Neuronal stem cell (in vitro differentiated cells): ENCODE measurements at regions not wholly inside any gene's neighbourhood (a gene's known extent, or its start where the extent isn't known, plus 50 kb on each side); places are given as distances from the start of the nearest gene placed in this dataset.

ENCODE experiments used
- DNase-seq: peaks from one replicate; pipeline ENCODE4 v3.0.0-alpha.2; 2013; ENCODE audit warnings: low spot score
- H2AFZ ChIP-seq: one replicate; pipeline ENCODE4 v1.6.1; 2013; ENCODE audit warnings: mild to moderate bottlenecking, low read length, inconsistent platforms
- H2AK5ac ChIP-seq: 2 replicates; pipeline ENCODE4 v1.6.1; 2013; ENCODE audit warnings: low read depth, mild to moderate bottlenecking, inconsistent platforms, low read length, moderate library complexity, mixed read lengths
- H2BK120ac ChIP-seq: 2 replicates; pipeline ENCODE4 v1.6.1; 2013; ENCODE audit warnings: low read depth, mild to moderate bottlenecking, inconsistent platforms, low read length, moderate library complexity, mixed read lengths
- H2BK12ac ChIP-seq: one replicate; pipeline ENCODE4 v1.6.1; 2013; ENCODE audit warnings: low read length, inconsistent platforms
- H2BK15ac ChIP-seq: 2 replicates; pipeline ENCODE4 v1.6.1; 2013; ENCODE audit warnings: mild to moderate bottlenecking, low read length, inconsistent platforms, mixed read lengths
- H2BK5ac ChIP-seq: one replicate; pipeline ENCODE4 v1.6.1; 2013; ENCODE audit warnings: inconsistent platforms, mild to moderate bottlenecking, low read length, moderate library complexity
- H3K14ac ChIP-seq: one replicate; pipeline ENCODE4 v1.6.1; 2013; ENCODE audit warnings: low read length, inconsistent platforms
- H3K18ac ChIP-seq: 2 replicates; pipeline ENCODE4 v1.6.1; 2013; ENCODE audit warnings: low read length, inconsistent platforms
- H3K23ac ChIP-seq: 2 replicates; pipeline ENCODE4 v1.6.1; 2013; ENCODE audit warnings: low read depth, mild to moderate bottlenecking, mixed read lengths, low read length, inconsistent platforms; ENCODE audit not compliant: poor library complexity
- H3K27ac ChIP-seq: replicated peaks from 3 replicates; pipeline ENCODE4 v1.5.1; 2013; ENCODE audit warnings: low read length, inconsistent platforms
- H3K27me3 ChIP-seq, 3 experiments: 2 replicates each; pipeline ENCODE4 v1.6.1; 2013; ENCODE audit warnings: low read length in 3 of 3, mild to moderate bottlenecking in 2 of 3, inconsistent platforms in 1 of 3, low read depth in 1 of 3, mixed read lengths in 1 of 3, moderate library complexity in 1 of 3; ENCODE audit not compliant: control insufficient read depth in 3 of 3, insufficient read depth in 3 of 3
- H3K36me3 ChIP-seq, 2 donors: replicated peaks in 1 of 2; 2 replicates each; pipeline ENCODE4 v1.6.1; 2013; ENCODE audit warnings: low read length in 2 of 2; ENCODE audit not compliant: control insufficient read depth in 2 of 2, insufficient read depth in 2 of 2
- H3K4ac ChIP-seq: 2 replicates; pipeline ENCODE4 v1.6.1; 2013; ENCODE audit warnings: inconsistent platforms, mild to moderate bottlenecking, low read length, moderate library complexity
- H3K4me1 ChIP-seq, 2 donors: 1 replicate in 1 of 2; 2 replicates in 1 of 2; pipeline ENCODE4 v1.6.1; 2013; ENCODE audit warnings: low read length in 2 of 2, low read depth in 1 of 2; ENCODE audit not compliant: control insufficient read depth in 2 of 2, insufficient read depth in 1 of 2
- H3K4me2 ChIP-seq: one replicate; pipeline ENCODE4 v1.6.1; 2013; ENCODE audit warnings: mild to moderate bottlenecking, low read length, inconsistent platforms; ENCODE audit not compliant: insufficient read depth, poor library complexity, severe bottlenecking
- H3K4me3 ChIP-seq, 2 donors: 2 replicates each; pipeline ENCODE4 v1.5.1; 2013; ENCODE audit warnings: low read length in 2 of 2, mild to moderate bottlenecking in 2 of 2, inconsistent platforms in 1 of 2, moderate library complexity in 1 of 2
- H3K79me1 ChIP-seq: one replicate; pipeline ENCODE4 v1.6.1; 2013; ENCODE audit warnings: low read depth, mild to moderate bottlenecking, inconsistent platforms, low read length, moderate library complexity
- H3K9ac ChIP-seq: one replicate; pipeline ENCODE4 v1.6.1; 2013; ENCODE audit warnings: mild to moderate bottlenecking, low read depth, low read length, inconsistent platforms; ENCODE audit not compliant: poor library complexity
- H3K9me3 ChIP-seq, 2 donors: replicated peaks in 1 of 2; 2 replicates each; pipeline versions ENCODE3 to v1.6.1; 2013; ENCODE audit warnings: low read length in 2 of 2, mild to moderate bottlenecking in 2 of 2, inconsistent platforms in 1 of 2, low read depth in 1 of 2, mixed read lengths in 1 of 2, moderate library complexity in 1 of 2; ENCODE audit not compliant: control insufficient read depth in 2 of 2, insufficient read depth in 1 of 2
- H4K8ac ChIP-seq: one replicate; pipeline ENCODE4 v1.6.1; 2013; ENCODE audit warnings: low read depth, mild to moderate bottlenecking, inconsistent platforms, low read length, moderate library complexity
- H4K91ac ChIP-seq: one replicate; pipeline ENCODE4 v1.6.1; 2013; ENCODE audit warnings: low read length, low read depth, mild to moderate bottlenecking, inconsistent platforms; ENCODE audit not compliant: poor library complexity
- WGBS, 2 donors: extraction: QIAGEN DNeasy Blood & Tissue Kit; methylation state at CpG; one replicate each; pipeline ENCODE4 v1.1.7; 2013; ENCODE audit warnings: missing lambda C conversion rate in 2 of 2, mixed read lengths in 1 of 2; ENCODE audit not compliant: insufficient read length in 2 of 2, insufficient replicate concordance in 1 of 2; ENCODE audit errors: extremely low coverage in 2 of 2; 5-methylcytosine and 5-hydroxymethylcytosine counted together

DNA sequence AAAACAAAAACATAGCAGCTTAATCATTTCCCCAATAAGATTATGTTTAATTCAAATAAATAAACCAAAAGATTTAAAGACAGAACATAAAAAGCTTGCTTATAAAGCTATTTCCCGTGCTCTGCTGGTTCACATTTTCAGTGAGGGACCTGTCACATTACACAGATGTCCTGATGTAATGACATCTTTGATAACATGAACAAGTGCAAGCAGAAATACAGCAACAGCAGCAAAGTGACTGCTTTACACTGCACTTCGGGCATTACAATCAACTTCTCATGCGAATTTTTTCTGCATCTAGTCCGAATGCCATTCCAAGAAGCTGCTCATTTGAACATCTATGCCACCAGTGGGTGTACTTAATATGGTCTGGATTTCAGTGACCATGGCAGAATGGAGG, 940.3 kb upstream of the IGFBP7 start:
- no peak overlapping the region for H3K27ac ChIP-seq
- H2BK120ac ChIP-seq: no peak overlapping the region
- no peaks in the 10 kb centered on the region for H3K9me3 ChIP-seq
- no peak overlapping the region for H2AFZ ChIP-seq
- no peak overlapping the region for H3K18ac ChIP-seq
- no peak overlapping the region for H4K8ac ChIP-seq
- no peak overlapping the region for H3K9ac ChIP-seq
- no peaks in the 10 kb centered on the region for H3K4me1 ChIP-seq
- no peak overlapping the region for H3K4me3 ChIP-seq
- DNase-seq: no peak
- no peak overlapping the region for H4K91ac ChIP-seq
- H3K36me3 ChIP-seq: no peaks in the 10 kb centered on the region
- H2BK5ac ChIP-seq: no peak overlapping the region
- H3K27me3 ChIP-seq: no peaks in the 10 kb centered on the region
- H3K23ac ChIP-seq: no peak overlapping the region
- H3K4me2 ChIP-seq: no peak overlapping the region
- no peak overlapping the region for H2AK5ac ChIP-seq
- no peak overlapping the region for H2BK15ac ChIP-seq
- no peak overlapping the region for H3K4ac ChIP-seq
- no peaks in the 10 kb centered on the region for H3K79me1 ChIP-seq
- H2BK12ac ChIP-seq: no peak overlapping the region
- WGBS, 2 donors: no CpG with 5 or more reads among the region's 4 CpGs
- H3K14ac ChIP-seq: no peak overlapping the region

GRCh38 chr4:58048491-58048890, 938.3 kb upstream of the IGFBP7 start:
- WGBS, 2 donors: no CpG with 5 or more reads among the region's 2 CpGs
- no peak overlapping the region for H3K14ac ChIP-seq

GRCh38 chr4:58042176-58042575, 932.0 kb upstream of the IGFBP7 start:
- no peak overlapping the region for H3K4me3 ChIP-seq
- no peak overlapping the region for H3K4me2 ChIP-seq
- no peak overlapping the region for H3K4ac ChIP-seq
- no peak overlapping the region for H3K27ac ChIP-seq
- no peak overlapping the region for H2BK12ac ChIP-seq
- H3K36me3 ChIP-seq: no peaks in the 10 kb centered on the region
- H3K14ac ChIP-seq: no peak overlapping the region
- H2BK5ac ChIP-seq: no peak overlapping the region
- no peak overlapping the region for H2AFZ ChIP-seq
- peaks cover 0 to 2% of the 10 kb centered on the region in 2 donors for H3K9me3 ChIP-seq
- no peak overlapping the region for H2BK15ac ChIP-seq
- no peak overlapping the region for H3K9ac ChIP-seq
- no peak overlapping the region for H3K18ac ChIP-seq
- H4K91ac ChIP-seq: no peak overlapping the region
- WGBS, 2 donors: no CpG with 5 or more reads among the region's 1 CpG
- no peak overlapping the region for H3K23ac ChIP-seq
- H2BK120ac ChIP-seq: no peak overlapping the region
- H3K4me1 ChIP-seq: no peaks in the 10 kb centered on the region
- H3K79me1 ChIP-seq: no peaks in the 10 kb centered on the region
- no peak overlapping the region for H2AK5ac ChIP-seq
- no peaks in the 10 kb centered on the region for H3K27me3 ChIP-seq
- no peak for DNase-seq
- no peak overlapping the region for H4K8ac ChIP-seq

More at GRCh38 chr4:58048491-58048890, 938.3 kb upstream of the IGFBP7 start:
- Histone ChIP-seq H3K4me3 (no peak overlapping the region), H2BK120ac (no peak overlapping the region), H2AFZ (no peak overlapping the region), H3K9ac (no peak overlapping the region), H2BK12ac (no peak overlapping the region), H3K4me1 (no peaks in the 10 kb centered on the region), H2BK15ac (no peak overlapping the region), H3K4me2 (no peak overlapping the region), H2AK5ac (no peak overlapping the region), H3K27me3 (no peaks in the 10 kb centered on the region), H2BK5ac (no peak overlapping the region), H3K36me3 (no peaks in the 10 kb centered on the region), H3K4ac (no peak overlapping the region), H3K27ac (no peak overlapping the region), H3K9me3 (no peaks in the 10 kb centered on the region), H3K18ac (no peak overlapping the region), H4K91ac (no peak overlapping the region), H4K8ac (no peak overlapping the region), H3K23ac (no peak overlapping the region), H3K79me1 (no peaks in the 10 kb centered on the region)
- no peak for DNase-seq

DNA sequence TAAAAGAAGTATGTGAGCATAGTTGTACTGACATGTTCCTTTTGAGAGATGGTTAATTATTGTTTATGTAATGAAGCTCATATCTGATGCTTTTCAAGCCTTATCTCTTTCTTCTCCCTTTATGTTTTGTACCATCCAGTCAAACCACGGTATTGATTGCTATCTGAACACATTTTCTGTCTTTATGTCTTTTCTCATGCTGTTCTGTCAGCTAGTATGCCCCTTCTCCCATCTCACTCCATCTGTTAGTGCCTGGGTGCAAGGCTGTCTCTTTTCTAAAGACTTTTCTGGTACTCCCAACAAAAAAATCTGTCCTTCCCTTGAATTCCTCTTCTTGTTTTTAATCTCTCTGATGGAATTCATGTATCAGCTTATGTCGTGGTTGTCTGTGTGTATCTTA, 883.8 kb upstream of the IGFBP7 start:
- no peak overlapping the region for H3K4me2 ChIP-seq
- no peak overlapping the region for H2BK12ac ChIP-seq

More for the DNA sequence above, 883.8 kb upstream of the IGFBP7 start:
- Histone ChIP-seq H4K8ac (no peak overlapping the region), H3K14ac (no peak overlapping the region), H2BK5ac (no peak overlapping the region), H3K4me3 (no peak overlapping the region), H2AFZ (no peak overlapping the region), H4K91ac (no peak overlapping the region), H3K9ac (no peak overlapping the region), H3K4me1 (peaks cover 0 to 4% of the 10 kb centered on the region in 2 donors), H3K9me3 (no peaks in the 10 kb centered on the region), H2BK15ac (no peak overlapping the region), H3K79me1 (no peaks in the 10 kb centered on the region), H2AK5ac (no peak overlapping the region), H3K23ac (no peak overlapping the region), H2BK120ac (no peak overlapping the region), H3K18ac (no peak overlapping the region), H3K36me3 (no peaks in the 10 kb centered on the region), H3K27ac (no peak overlapping the region), H3K27me3 (no peaks in the 10 kb centered on the region), H3K4ac (no peak overlapping the region)
- DNase-seq: no peak
- no CpG with 5 or more reads among the region's 2 CpGs for WGBS, 2 donors
